LNCAP (cell line): ENCODE measurements at regions not wholly inside any gene's neighbourhood (a gene's known extent, or its start where the extent isn't known, plus 50 kb on each side); places are given as distances from the start of the nearest gene placed in this dataset.

Experiments used
- CTCF ChIP-seq: fragments of 450-650 bp; IDR thresholded peaks from 2 replicates; pipeline ENCODE4 v1.5.1; 2017; ENCODE audit warnings: mild to moderate bottlenecking

- no peak for TF ChIP-seq CTCF
These were observed 1173.8 kb upstream of the TMPRSS15 start for GRCh38 chr21:19577381-19577780.

DNA sequence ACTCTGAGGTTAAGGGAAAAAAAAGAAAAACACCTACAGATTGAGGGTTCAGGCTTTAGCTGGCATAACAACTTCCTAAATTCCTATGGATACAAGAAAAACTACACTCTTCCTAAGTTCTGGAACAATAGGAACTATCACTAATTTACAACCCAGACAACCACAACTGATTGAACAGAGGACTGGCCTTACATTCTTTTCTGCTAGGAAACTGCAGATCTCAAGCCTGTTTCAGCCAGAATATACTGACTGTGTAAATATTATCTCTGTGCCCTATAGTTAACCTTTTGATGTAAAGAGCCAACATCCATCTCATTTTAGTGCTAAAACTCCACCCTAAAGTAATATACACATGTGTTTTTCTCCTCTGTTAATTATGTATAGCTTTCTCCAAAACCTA, 1186.5 kb upstream of the TMPRSS15 start:
- TF ChIP-seq CTCF, result no peak

DNA sequence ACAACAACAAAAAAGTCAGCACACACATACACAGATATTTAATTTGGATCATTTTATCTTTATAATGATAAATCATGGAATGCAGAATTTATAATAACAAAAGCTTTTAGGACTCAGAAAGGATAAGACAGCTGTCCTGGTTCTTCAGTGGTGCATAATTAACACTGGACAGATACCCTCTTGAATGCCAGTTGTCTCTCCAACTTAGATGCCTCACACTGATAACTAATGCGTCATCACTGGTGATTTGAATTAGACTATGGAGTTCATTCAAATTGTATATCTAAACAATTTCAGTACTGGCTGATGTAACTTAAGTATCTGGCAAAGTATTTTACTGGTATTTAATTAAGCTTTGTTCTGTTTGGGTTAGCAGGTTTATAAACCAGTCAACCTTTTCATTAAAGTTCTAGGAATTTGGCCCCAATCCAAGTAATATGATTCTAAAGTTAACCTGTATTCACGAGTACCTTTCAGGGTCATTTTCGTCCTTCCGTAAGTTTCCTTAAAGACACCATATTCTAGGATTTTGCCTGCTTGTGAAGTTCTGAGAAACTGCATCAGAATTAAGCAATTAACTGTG, 1199.5 kb upstream of the TMPRSS15 start:
- no peak for TF ChIP-seq CTCF

DNA sequence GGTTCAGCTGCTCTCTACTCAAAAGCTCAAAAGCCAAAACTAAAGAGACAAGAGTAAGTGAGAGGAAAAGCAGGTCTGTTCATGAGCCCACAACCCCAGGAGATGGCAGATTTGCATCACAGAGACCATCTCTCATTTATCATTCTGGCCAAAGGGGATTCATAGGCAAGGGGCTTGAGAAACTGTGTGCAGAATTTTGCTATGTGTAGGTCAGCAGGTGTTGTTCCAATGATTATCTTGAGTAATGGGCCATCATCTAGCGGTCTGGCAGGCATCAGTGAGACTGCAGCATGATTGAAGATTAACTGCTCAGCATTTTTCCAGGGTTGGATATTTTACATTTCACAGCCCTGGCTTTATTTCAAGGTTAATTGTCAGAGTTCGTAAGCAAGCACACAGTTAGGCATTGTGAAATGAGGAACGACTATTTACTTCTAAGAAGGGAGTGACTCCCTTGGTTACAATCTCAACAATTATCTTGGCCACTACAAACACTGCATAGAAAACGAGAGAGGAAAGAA, 1204.6 kb upstream of the TMPRSS15 start:
- no peak for TF ChIP-seq CTCF

DNA sequence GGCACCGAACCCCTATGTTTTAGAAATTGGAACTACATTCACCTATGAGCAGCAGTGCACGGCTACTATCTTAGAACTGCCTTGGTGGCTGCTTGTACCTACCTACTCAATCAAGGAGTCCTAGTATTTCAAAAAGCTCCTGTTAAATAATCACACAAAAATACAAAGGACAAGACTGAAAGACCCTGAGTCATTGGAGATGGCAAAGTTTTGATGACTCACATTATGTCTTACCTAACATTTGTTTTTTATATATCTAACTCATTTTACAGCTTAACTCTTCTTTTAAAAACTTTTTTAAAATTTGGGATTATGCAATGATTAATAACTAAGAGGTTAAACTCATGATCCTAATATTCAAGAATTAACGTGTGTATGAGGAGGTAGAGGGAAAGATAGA, 1206.0 kb upstream of the TMPRSS15 start:
- no peak for TF ChIP-seq CTCF

DNA sequence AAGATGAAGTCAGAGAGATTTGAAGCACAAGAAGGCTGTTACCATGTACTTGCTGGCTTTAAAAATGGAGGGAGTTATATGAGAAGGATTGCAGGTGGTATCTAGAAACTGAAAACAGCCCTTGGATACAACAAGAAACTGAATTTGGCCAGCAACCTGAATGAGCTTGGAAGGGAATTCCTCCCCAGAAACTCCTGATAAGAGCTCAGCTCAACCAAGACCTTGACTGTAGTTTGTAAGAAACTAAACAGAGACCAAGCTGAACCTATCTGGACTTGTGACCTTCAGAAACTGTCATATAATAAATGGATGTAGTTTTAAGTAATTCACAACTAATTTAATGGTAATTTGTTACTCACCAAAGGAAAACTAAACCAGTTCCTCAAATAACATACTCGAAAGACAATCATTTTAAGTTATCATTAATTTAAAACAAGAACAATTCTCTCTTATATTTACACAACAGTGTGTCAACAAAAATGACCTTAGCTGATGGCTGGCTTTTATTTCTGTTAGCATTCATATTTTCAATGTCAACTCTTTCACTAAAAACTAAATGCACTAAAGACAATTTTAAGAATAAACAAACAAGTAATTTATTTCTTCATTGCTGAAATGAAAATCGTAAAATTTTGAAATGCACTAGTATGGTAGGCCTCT, 1218.4 kb upstream of the TMPRSS15 start:
- TF ChIP-seq CTCF, result no peak

GRCh38 chr21:19640964-19641363, 1237.4 kb upstream of the TMPRSS15 start:
- TF ChIP-seq CTCF, result no peak

DNA sequence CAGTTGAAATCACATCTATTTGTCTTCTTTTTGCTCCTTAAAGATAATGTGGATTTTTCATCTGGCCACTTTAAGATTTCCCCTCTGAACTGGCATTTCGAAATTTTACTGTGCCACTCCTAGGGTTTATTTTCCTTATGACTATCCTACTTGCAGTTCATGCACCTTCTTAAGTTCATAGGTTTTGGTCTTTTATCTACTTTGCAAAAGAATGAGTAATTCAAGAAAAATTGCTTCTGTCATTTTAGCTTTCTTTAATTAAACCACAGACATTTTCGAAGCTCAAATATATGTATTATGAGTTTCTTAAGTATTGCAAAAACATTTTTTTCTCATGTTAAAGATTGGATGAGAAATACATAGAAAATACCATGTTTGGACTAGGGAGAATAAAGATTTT, 1244.8 kb upstream of the TMPRSS15 start:
- TF ChIP-seq CTCF, result no peak
